Non-pigmented ciliary epithelial cell (primary cell): ENCODE measurements at regions not wholly inside any gene's neighbourhood (a gene's known extent, or its start where the extent isn't known, plus 50 kb on each side); places are given as distances from the start of the nearest gene placed in this dataset.

Experiments
- DNase-seq: peaks from one replicate; pipeline ENCODE4 v3.0.0-alpha.2; 2010; ENCODE audit warnings: low read depth

- no peak for DNase-seq
Measured at GRCh38 chr13:73450583-73450982, 391.8 kb downstream of the KLF5 start.

DNA sequence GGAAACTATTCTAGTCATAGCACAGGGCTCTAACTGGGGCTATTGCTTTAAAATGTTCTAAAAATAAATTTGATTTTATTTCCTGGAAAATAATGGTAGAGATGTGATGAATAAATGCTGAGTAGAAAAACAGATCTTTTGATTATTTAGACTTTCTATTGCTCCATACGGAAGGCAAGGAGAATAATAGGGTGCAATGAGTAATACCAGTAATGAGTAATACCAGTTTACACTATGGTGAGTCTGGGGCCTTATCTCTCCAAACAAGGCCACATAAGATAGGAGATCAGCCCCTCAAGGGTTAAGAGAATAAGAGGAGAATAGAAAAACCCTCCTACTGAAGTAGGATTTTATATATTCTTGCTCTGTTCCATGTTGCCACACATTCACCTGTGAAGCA lies 390.4 kb downstream of the KLF5 start:
- no peak for DNase-seq

GRCh38 chr13:73440296-73440895 lies 381.6 kb downstream of the KLF5 start:
- DNase-seq, result no peak

DNA sequence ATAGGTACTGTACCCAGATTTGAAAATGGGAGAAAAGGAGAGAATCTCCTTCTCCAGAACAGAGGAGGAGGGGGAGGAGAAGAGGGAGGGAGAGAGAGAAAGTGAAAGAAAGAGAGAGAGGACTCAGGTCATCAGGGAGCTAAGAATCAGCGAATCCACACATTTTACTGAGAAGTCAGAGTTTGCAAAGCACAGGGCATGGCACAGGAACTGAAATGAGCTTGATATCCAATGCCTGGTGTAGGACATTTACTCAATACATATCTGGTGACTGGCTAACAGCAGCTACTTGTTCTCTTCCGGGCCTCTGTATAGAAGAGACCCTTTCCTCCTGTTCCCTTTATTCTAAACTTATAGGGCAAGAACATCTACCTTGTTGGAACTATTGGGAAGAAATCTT lies 375.1 kb downstream of the KLF5 start:
- DNase-seq, result no peak

DNA sequence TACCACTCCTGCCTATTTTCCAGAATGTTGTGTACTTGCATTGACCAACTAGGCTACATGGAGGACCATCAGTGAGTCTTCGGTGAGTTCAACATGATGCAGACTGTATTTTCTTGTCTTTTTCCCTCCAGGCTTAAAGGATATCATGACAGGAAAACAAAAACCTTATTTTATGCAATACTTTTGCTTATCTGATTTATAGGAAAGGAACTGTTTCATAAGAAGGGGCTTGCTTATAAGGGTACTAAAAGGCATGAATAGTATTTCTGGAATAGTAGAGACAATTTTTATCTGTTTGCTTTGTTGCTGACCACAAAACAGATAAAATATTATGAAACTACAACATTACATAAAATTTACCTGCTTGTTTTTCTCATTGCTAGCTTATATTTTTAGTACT lies 374.7 kb downstream of the KLF5 start:
- no peak for DNase-seq

DNA sequence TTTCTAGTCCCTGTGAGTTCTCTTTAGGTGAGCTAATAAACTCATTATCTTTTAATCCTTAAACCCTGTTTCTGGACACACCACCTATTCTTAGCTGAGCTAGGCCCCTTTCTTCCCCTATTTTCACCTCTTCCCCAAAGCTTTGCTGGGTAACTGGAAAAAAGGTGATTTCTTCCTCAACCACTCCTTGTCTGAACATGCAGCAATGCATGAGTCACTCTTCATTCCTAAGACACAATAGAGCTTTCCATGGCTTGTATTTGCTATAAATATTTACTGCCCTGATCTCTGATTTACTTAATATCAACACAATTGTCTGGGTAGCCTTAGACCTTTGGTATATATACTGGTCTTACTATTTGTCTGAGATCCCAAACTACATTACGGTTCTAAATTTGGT lies 370.9 kb downstream of the KLF5 start:
- DNase-seq, result no peak

GRCh38 chr13:73428706-73429105 lies 369.9 kb downstream of the KLF5 start:
- DNase-seq, result no peak

GRCh38 chr13:73428137-73428536 lies 369.3 kb downstream of the KLF5 start:
- DNase-seq, result peak; percentile 54

GRCh38 chr13:73422973-73423372 lies 364.2 kb downstream of the KLF5 start:
- no peak for DNase-seq

DNA sequence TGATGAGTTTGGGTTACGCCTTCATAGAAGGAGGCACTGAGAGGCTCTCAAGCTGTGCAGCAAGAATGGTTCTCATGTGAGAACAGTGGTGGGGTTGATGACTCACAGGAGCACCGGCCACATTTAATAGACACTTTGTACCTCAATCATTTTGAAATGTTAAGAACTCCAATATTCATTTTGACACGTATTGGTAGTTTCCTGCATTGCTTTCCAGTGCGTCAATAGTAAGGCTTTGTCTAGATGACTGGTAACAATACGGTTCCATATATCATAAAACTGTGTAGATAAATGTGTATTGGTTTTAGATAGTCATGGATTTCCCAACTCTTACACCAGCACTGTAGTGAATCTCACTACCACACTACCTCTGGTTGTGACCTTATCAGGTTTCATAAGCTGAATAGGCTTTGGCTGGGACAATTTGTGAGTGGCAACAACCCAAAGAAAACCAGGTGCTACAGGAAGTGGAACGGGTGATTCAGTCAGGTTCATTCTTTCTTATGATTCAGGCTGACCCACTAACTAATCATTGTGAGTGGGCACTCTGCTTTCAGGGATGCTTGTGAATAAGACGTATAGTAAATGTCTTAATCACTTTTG lies 362.6 kb downstream of the KLF5 start:
- peak; percentile 67 for DNase-seq

GRCh38 chr13:73419186-73419585 lies 360.4 kb downstream of the KLF5 start:
- no peak for DNase-seq

DNA sequence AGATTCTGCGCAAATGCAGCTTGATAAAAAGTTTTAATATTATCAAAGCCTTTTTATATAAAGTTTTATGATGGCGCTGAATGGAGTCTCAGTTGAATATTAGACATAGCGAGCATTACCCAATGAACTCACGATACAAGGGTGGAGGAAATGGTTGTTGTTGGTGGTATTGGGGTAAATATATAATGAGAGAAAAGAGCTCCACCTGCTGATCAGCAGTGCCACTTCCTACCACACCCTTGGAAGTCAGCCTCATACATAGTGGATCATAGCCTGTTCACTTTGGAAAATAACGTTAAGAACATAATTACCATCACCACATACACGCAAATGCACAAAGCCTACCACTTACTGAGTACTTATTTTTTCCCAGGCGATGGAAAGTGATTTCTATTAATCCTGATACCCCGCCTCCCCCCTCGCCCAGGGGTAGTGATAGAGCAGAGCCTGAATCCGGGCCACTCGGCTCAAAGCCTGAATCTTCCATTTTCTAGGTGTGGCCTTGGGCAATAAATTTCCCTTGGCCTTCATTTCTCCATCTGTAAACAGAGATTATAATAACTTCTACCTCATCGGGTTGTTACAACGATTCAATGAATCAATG lies 358.3 kb downstream of the KLF5 start:
- no peak for DNase-seq

GRCh38 chr13:73416093-73416492 lies 357.3 kb downstream of the KLF5 start:
- no peak for DNase-seq

- no peak for DNase-seq
Measured at GRCh38 chr13:73413656-73414055, 354.9 kb downstream of the KLF5 start.

DNA sequence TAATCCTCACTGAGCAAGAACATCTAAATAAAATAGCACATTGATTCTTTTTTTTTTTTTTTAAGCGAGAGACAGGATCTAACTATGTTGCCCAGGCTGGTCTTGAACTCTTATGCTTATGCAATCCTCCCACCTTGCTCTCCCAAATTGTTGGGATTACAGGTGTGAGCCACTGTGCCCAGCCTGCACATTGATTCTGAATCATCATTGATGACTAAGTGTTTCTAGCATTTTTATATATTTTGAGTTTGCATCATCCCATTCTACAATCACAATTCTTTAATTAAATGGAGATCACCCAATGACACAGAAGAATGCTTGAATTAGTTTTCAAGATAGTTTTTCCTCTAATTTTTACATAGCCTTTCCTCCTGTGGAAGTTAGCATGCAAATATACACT lies 354.1 kb downstream of the KLF5 start:
- no peak for DNase-seq

GRCh38 chr13:73411067-73411809 lies 352.4 kb downstream of the KLF5 start:
- no peak for DNase-seq

DNA sequence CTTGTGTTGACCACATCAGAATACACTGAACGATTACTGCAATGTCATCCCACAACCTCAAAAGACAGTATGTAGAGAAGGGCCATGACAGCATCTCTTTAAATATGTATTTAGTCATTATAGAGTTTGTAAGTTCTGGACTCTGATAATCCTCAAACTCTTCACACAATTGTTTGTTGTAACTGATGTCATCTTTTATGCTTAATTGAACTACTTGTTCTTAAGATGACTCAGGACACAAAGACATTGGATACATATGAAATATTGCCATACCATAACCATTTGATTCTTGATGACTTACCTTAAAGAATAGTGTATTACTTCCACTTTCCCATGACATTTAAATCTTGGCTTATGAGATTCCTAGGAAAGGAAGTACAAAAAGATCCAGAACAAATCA lies 347.6 kb downstream of the KLF5 start:
- DNase-seq, result no peak

GRCh38 chr13:73404581-73404980 lies 345.8 kb downstream of the KLF5 start:
- no peak for DNase-seq

DNA sequence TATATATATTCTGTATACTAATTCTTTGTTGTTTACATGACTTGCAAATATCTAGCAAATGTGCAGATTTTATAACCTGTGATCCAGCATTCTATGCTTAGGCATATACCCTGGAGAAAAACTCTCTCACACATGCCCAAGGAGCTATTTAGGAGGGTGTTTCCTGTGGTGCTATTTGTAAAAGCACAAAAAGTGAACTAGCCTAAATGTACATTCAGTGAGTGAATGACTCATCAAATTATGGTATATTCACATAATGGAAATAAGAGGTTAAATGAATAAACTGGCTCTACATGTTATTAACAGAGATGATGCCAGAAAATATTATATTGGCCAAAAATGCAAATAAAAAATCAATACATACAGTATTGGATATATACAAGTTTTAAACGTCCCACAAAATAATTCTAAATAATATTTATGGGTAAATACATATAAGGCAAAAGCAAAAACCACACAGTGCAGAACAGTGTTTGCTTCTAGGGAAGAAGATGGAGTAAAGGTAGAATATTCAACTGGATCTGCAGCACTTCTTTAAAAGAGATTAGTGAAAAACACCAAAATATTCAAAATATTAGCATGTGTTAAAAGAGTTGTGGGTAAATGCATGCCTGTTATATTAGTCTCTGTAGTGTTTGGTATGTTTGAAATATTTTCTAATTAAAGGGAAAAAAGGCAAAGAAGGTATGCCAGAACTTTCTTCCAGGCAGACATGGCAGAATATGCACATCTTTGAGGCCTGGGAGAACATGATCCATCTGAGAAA lies 344.7 kb downstream of the KLF5 start:
- DNase-seq, result no peak

DNA sequence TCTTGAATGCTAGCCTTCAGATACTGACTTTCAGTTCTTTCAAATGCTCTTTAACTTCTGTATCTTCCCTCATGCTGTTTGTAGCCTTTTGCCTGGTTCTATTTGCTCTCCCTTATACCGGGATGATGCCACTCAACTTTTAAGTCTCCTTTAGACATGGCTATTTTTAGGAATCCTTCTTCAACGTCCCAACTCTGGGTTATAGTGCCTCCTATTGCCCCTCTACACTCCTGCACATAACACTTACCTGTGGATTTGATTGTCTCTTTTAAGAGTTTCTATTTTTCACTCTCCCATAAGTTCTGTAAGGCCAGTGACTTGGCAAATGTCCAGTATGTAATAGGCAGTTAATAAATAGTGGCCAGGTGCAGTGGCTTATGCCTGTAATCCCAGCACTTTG lies 343.0 kb downstream of the KLF5 start:
- DNase-seq, result no peak

- no peak for DNase-seq
Measured at GRCh38 chr13:73399347-73400216, 340.8 kb downstream of the KLF5 start.
